COLO668 (cell line): ENCODE measurements at regions not wholly inside any gene's neighbourhood (a gene's known extent, or its start where the extent isn't known, plus 50 kb on each side); places are given as distances from the start of the nearest gene placed in this dataset.
"Not testable (repeated sequence)": the region's sequence is repeated elsewhere in the genome, so short reads cannot be mapped to it uniquely, and the experiment has no call there.

Experiments
- DNase-seq: peaks from one replicate; lab custom pipeline; 2025; ENCODE audit not compliant: unreplicated experiment; lab: John Stamatoyannopoulos, UW

- DNase-seq: no peak
Observed at GRCh38 chr3:118761291-118761606, 273.4 kb downstream of the IGSF11 start.

- no peak for DNase-seq
Observed at GRCh38 chr3:118765636-118766305, 268.9 kb downstream of the IGSF11 start.

- no peak for DNase-seq
Observed at GRCh38 chr3:118766306-118766669, 268.4 kb downstream of the IGSF11 start.

GRCh38 chr3:118772036-118772435 is 262.6 kb downstream of the IGSF11 start:
- DNase-seq: no peak

- DNase-seq: no peak
Observed at GRCh38 chr3:118772547-118773011, 262.1 kb downstream of the IGSF11 start.

GRCh38 chr3:118775021-118775420 is 259.6 kb downstream of the IGSF11 start:
- no peak for DNase-seq

- no peak for DNase-seq
Observed at GRCh38 chr3:118778201-118778600, 256.4 kb downstream of the IGSF11 start.

GRCh38 chr3:118781232-118781631 is 253.4 kb downstream of the IGSF11 start:
- DNase-seq: no peak

GRCh38 chr3:118781839-118782238 is 252.8 kb downstream of the IGSF11 start:
- DNase-seq: no peak

GRCh38 chr3:118782755-118783202 is 251.9 kb downstream of the IGSF11 start:
- no peak for DNase-seq

- DNase-seq: no peak
Observed at GRCh38 chr3:118785415-118785814, 249.2 kb downstream of the IGSF11 start.

GRCh38 chr3:118791246-118791645 is 243.4 kb downstream of the IGSF11 start:
- DNase-seq: no peak

- no peak for DNase-seq
Observed at GRCh38 chr3:118792191-118792590, 242.5 kb downstream of the IGSF11 start.

GRCh38 chr3:118793176-118793575 is 241.5 kb downstream of the IGSF11 start:
- no peak for DNase-seq

GRCh38 chr3:118799303-118799702 is 235.3 kb downstream of the IGSF11 start:
- DNase-seq: no peak

GRCh38 chr3:118801899-118802298 is 232.7 kb downstream of the IGSF11 start:
- no peak for DNase-seq

GRCh38 chr3:118802325-118803095 is 232.1 kb downstream of the IGSF11 start:
- DNase-seq: no peak

GRCh38 chr3:118803096-118803476 is 231.6 kb downstream of the IGSF11 start:
- DNase-seq: no peak

- no peak for DNase-seq
Observed at GRCh38 chr3:118805007-118805406, 229.6 kb downstream of the IGSF11 start.

- no peak for DNase-seq
Observed at GRCh38 chr3:118806423-118806822, 228.2 kb downstream of the IGSF11 start.

GRCh38 chr3:118807349-118807748 is 227.3 kb downstream of the IGSF11 start:
- not testable (repeated sequence) for DNase-seq

- DNase-seq: no peak
Observed at GRCh38 chr3:118808723-118809122, 225.9 kb downstream of the IGSF11 start.
